ENCODE measurements at regions not wholly inside any gene's neighbourhood (a gene's known extent, or its start where the extent isn't known, plus 50 kb on each side); places are given as distances from the start of the nearest gene placed in this dataset.

DNA sequence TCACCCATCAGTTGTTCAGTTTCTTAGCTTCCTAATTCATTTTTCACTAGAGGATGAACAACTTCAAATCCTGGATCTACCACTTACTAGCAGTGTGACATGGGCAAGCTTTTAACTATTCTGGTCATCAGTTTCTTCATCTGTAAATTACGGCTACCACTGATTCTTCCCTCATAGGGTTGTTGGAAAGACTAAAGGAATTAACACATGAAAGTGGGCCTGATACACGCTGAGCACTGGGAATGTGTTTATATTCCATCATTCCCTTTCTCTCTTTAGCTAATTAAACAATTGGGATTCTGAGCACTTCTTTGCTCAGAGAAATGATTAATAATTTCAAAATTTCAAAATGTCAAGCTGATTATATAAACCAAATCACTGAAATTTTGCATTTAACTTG lies 862.3 kb upstream of the GCFC2 start:
- DNase-seq, result no peak

DNA sequence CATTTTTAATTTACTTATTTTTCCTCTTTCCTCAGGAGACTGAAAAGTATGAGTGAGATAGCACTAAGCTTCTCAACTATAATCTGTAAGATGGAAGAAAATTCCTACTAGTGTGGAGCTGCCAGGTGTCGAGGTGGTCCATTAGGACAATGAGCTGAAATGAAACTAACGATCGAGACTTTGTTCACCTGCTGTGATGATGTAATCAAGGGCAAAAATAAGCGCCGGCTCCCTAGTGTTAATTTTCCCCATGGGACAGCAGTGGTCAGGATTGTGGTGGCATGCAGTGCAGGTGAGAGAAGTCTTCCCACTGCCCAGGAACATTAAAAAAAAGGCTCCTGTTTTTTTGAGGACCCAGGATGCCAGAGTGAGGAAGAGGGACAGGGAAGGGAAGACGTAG lies 859.1 kb upstream of the GCFC2 start:
- no peak for DNase-seq

DNA sequence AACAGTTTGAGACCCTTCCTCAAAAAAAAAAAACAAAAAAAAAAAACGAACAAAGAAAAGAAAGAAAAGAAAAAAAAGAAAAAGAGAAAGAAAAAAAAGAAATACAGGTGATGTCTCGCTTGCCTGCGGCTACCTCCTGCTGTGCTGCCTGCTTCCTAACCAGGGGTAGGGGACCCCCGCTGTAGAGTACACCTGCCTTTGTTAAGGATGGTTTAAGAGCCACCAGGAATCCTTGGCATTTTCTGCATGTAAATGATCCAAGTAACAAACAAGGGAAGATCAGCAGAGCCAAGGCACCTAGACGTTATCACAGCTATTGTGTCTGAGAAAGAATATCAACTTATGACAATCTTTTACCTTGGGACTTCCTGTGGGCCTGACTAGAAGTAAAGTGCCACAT lies 856.8 kb upstream of the GCFC2 start:
- DNase-seq, result no peak

DNA sequence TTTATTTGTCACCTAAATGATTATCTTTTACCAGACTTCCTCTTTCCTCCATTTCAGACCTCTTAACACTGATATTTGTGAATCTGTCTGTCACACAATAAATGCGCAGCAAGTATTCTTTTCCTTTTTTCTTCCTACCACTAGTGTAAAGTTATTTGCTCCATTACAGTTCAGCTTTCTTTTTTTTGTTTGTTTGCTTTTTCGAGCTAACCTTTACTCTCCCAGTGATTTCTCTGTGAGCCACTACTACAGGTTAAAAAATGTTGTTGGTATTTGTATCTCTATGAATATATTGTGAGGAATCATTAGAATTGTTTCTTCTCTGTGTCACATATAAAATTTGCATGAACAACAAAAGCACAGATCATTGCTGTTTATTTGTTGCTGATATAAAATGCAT lies 854.0 kb upstream of the GCFC2 start:
- no peak for DNase-seq

DNA sequence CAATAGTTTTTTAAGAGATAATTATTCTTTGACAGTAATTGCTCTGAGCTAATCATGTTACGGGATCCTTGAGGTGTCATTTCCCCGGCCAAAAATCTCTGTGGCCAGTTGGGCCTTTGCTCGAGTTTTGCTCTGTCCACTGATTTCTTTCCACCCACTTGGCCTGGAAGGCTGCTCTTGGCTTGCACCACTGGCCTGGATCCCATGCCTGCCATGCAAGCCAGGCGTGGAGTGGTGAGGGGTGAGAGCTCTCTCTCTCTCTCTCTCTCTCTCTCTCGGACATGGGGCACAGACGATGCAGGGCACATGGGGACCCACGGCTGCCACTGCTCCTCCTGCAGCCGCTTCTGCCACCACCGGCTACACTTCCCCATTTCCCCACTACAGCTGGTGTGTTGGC lies 853.0 kb upstream of the GCFC2 start:
- DNase-seq, result no peak

DNA sequence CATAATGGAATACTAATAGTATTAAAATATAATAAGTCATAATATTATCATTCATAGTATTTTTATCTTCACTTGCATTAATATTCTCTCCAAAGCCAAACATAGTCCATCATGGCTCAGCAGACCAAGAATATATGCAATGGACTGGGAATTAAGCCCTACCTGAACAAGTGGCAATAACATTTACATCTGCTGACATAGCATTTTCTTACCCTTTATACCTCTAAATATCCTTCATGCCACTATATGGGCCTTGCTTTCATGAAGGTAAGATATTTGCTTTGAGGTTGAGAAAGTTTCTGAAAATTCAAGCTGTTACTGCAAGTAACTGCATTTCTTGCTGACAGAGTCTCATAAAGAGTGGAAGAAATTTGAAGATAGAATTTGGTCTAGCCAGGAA lies 847.4 kb upstream of the GCFC2 start:
- DNase-seq, result no peak

DNA sequence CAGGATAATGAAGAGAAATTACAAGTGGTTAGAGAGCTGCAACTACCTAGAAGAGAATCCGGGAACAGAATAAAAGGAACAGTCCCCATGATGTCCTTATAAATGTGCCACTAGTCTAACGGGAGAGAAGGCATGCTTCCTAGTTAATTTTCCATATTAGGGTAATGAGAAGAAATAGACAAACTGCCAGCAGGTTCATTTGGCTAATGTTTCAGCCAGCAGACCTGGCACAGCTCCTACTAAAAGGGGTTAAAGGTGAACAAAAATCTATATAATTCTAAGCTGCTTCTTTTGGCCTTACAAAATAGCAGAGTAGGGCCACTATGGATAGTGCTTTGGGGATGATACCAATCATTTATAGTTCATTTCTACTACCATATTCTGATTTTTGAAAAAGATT lies 845.3 kb upstream of the GCFC2 start:
- DNase-seq, result no peak

DNA sequence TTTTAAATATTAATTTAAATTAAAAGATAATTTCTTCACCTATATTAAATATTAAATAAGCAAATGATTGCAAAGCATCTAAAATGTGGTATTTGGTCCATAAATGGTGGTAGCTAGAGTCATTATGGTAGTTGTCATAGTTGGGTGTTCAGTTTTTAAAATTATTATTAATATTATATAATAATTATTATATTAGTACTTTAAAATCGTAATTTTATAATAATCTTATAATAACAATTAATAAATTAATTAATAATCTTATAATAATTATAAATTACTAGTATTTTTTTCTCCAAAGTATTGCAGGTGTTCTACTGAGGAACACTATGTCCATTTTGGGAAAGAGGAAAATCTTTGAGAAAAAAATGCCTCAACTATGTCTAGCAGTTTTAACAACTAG lies 835.5 kb upstream of the GCFC2 start:
- DNase-seq, result no peak

DNA sequence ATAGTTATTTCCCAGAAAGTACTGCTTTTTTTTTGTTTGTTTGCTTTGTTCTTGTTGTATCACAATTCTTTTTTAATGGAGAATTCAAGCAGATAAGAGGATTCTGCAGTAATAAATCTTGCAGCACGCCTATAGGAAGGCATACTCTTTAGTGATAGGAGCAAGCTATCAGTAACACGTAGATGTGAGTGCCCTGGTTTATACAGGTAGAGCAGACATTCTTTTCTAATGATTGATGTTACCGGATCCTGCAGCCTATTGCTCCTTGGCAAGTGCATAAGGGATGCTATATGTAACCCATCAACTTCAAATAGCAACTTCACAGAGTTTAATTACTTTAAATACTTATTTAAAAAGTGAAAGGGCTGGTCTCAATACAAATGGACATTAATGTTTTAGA lies 834.2 kb upstream of the GCFC2 start:
- no peak for DNase-seq

DNA sequence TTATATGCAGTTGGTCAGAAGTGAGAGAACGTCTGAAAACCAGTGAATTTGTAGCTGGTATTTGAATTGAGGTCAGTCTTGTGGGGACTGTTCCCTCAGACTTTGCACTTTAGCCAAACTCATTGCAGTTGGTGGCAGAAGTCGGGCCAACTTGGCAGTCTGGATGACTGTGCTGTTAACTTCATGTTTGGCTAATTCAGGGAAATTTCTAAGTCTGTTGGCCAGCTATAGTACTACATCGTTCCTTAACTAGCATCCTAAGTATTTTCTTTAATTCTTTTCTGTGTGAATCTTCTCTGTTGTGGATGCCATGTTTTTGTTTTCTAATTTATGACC lies 806.8 kb upstream of the GCFC2 start:
- DNase-seq, result no peak

DNA sequence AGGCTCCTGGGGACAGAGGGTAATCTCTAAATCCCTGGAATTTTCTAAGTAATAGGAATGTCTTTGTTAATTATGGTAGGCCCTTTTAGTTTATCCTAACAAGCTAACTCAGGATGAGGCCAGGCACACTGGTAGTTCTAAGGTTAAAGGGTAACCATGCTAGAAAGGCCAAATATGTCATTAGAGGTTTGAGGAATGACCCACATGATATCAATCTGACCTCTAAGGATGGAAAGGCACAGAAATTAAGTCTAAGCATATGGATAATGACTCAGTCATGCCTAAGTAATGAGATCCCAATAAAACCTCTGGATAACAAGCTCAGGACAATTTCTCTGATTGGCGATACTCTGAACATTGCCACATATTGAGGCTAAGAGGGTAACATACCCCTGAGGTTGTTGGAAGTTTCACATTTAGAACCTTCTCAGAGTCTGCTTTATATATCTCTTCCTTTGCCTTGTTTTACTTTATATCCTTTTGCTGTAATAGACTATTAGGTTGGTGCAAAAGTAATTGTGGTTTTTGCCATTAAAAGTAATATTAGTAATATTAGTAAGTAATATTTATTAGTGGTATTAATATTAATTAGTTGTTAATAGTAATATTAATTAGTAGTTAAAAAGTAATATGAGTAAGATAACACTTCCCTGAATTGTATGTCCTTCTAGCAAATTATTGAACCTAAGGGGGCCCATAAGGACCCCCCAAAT lies 806.3 kb upstream of the GCFC2 start:
- no peak for DNase-seq

DNA sequence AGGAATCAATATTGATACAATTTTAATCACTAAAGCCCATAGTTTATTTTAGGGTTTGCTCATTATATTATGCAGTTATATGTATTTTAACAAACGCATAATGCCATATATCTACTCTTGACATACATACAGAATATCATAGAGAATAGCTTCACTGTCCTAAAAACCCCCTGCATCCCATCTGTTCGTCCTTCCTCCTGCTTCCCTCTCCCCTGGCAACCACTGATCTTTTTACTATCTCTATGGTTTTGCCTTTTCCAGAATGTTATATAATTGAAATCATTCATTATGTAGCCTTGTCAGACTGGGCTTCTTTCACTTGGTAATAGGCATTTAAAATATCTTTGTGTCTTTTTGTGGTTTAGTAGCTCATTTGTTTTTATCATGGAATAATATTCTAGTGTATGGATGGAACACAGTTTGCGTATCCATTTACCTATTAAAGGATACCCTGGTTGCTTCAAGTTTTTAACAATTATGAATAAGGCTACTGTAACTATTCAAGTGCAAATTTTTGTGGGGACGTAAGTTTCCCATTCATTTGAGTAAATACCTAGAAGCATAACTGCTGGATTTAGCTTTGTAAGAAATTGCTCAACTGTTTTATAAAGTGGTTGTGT lies 801.6 kb upstream of the GCFC2 start:
- no peak for DNase-seq

DNA sequence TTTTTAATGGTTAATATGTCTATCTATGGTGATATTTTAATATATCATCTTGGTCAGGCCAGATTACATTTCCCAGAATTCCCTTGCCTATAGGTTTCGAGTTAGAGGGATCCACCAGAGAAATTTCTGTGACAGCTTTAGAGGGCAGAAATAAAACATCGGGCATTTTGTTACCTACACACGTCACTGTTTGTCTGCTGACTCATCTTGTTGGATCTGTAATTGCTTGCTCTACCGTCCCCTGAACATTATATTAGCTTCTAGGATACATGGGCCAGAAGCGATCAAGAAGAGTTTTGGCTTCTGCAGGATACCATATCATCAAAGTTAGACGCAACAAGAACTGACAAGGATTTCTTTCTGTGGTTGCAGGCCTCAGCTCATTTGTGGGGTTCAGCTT lies 795.8 kb upstream of the GCFC2 start:
- no peak for DNase-seq

DNA sequence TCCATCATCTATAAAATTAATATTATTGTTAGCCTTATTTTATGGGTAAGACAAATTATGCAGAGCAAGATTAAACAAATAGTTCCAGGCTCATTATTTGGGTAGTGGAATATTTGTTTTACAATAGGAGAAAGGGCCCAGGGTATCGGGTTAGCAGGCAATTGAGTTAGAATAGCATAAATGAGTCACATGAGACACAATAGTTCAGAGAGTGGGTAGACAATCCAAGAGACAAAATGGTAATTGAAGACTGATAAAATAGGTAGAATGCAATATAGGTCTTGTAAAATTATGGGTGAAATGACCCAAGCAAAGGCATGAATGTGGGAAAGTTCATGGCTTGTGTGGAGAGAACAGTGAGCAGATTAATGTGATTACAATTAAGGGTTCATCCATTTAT lies 790.9 kb upstream of the GCFC2 start:
- no peak for DNase-seq

DNA sequence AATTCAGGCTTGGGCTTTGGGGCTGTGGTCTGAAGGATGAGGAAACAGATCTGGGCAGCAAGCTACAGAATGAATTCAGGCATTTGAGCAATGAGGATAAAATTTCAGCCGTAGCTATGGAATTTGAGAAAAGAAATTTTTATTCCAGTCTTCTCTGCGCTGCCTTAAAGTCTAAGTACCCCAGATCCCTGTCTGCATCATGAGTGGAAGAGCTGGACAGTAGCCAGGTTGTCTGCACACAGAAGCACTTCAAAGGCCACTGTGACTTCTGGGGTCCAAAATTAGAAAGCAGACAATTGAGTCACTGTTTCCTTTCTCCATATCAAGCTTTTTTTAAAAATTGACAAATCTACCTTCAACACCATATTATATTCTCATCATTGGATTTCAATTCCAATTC lies 787.6 kb upstream of the GCFC2 start:
- no peak for DNase-seq

DNA sequence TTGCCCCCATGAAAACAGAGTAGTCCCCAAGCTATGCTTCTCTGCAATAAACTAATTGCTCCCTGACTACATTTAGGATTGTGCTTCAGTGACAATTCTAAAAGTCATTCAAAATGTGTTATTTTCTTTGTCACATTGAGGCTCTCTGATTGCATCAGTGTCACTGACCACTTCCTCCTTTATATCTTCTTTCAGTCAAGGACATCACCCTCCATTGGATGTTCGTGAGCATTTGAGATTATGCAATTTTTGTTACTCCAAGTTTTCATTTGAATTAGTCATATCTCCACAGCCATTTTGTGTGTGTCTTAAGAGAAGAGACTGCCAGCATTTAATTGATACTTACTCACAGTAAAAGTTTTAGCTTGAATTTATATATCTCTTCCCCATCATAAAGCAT lies 780.8 kb upstream of the GCFC2 start:
- peak; percentile 26 to 56 for DNase-seq

DNA sequence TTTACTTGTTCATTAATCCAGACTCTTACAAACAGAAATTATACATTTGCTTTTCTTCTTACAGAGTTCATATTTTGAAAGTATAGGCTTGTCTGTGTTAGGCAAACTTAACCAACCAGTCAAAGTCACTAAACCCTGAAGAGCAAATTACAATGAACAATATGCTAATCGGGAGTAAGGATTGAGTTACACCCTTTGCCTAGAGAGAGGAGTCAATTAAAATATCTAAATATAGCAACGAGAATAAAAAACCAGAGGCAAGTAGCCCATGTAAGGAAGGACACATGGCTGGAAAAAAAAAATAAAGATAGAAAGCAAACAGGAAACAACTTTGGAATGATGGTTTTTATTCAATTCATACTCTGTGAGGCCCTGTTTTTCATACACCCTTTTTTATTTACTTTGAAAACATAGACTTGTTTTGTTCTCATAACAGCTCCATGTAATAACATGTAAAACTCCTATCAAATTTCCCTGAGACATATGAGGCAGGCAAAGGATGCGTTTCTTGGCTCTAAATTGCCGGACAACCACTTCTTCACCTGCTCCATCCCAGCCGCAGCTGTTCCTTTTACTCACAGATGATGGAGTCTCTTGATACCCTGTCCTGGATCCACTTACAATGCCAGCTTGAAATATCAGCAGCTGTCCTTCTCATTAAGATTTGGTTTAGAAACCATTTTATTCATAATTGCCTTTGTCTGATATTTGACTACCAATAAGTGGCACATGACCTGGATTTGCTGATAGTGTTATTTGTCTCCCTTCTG lies 767.7 kb upstream of the GCFC2 start:
- no peak for DNase-seq

DNA sequence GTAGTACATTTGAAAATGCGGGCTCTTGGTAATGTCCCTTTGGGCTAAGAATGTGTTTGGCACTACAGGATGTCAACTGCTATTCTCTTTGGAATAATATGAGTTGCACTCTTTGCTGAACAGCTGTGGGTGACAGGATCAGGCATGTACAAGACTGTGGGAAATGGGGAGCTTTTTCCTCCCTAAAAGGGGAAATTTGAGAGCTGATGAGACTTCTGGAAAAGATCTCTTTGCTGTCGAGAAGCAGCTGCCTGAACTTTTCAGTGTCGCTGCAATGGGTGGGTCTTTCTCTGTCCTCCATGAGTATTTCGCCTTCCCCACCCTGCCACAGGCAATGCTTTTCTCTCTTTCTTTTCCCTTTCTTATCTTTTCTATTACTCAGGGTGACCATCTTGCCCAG lies 762.2 kb upstream of the GCFC2 start:
- no peak for DNase-seq

DNA sequence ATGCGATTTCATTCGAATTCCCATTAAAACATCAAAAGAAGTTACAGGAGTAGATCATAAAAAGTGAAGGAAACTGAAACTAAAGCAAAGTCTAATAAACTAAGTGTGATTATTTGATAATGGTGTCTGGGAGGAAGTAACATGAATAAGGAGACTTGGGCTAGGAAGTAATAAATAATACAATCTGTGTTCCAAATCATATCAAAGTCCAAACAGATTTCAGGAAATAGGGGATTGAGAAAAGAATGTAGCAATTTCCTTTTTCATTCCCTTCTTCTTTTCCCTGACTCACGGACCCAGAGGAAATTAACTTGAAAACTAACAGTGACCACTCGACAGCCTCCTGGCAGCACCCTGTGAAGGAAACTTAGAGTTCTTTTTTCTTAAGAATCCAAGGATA lies 758.4 kb upstream of the GCFC2 start:
- no peak for DNase-seq

DNA sequence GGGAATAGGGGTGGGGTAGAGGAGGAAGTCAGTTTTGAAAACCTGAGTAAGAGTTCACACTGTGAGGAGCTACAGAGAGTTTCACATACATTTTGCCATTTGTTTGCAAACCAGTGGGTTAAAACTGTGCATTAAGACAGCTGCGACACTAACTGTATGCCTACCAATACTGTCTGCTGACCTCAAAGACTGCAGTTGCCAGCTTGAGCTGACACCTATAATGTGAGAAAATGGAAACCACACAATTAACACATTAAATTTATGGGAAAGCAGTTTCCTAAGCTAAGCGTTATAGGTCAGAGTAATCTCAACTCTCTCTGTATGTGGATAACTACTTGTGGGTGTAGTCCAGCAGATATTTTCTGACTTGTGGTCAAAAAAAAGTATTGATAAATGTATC lies 756.6 kb upstream of the GCFC2 start:
- DNase-seq, result no peak

DNA sequence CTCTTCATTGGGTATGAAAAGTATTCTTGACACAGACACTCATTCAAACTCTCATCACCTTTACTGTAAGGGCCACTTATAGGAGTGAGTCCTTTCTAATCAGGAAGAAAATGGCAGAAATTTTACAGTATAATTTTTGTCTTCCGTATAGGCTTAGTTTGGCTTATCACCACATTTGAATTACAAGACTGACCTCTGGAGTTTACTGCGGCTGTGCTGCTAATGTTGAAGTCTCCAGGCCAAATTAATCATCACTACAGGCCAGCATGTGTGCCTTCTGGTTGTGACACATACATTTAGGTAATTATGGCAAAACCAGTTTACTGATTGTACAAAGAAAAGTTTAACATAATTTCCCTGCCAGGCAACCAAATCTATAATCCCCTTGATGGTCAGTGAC lies 753.6 kb upstream of the GCFC2 start:
- no peak for DNase-seq

DNA sequence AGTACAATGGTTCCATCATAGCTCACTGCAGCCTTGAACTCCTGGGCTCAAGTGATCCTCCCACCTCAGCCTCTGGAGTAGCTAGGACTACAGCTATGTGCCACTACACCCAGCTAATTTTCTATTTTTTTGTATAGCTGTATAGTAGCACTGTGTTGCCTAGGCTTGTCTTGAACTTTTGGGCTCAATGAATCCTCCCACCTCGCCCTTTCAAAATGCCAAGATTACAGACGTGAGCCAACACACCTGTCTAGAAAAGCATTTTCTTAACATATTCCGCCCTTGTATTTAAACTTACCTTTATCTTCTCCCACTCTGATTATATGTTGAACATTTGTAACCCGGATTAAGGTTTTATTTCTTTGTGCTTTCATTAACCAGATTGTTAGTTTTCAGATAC lies 750.7 kb upstream of the GCFC2 start:
- DNase-seq, result no peak

DNA sequence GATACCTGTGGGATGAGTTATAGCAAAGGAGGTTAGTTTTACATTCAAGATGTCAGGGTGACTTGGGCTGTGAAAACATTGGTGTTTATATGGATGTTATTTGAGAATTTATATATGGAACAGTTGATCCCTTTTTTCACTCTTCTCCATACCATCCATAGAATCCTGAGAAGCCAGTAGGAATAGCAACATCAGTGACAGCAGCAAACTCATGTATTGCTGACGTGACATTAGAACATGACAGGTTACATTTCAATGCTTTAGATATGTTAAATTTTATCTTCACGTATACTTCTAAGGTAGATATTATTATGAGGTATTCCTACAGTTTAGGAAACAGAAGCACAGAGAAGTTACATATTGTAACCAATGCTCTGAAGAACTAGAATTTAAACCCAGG lies 745.2 kb upstream of the GCFC2 start:
- DNase-seq, result no peak

DNA sequence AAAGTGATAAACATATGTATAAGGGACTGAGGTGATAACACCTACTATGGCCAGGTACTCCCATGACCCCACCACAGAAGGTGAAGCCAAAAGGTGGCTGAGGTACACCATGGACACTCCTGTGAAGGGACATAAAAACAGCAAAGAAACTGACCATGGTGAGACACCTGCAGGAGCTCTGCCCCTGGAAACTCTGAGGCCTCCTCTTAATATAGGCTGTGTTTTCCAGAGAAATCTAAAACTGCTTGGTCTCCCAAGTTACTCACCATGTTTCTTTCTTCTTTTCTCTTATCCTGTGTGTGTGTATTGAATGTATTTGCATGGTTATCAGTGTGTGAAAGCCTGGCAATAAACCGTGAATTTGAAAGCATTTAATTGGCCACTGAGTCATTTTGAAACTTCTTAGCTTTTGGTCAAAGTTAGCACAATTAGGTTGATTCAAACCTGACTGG lies 739.3 kb upstream of the GCFC2 start:
- no peak for DNase-seq

DNA sequence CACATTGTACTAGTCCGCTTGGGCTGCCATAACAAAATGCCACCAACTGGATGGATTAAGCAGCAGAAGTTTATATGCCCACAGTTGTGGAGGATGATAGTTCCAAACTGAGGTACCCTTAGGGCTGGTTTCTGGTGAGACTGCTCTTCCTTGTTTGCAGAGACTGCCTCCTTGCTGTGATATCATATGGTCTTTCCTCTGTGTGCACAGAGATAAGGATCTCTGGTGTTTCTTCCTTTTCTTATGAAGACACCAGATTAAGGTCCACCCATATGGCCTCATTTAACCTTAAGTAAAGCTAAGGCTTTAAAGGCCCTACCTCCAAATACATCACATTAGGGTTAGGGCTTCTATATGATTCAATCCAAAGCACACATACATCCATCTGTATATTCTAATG lies 738.2 kb upstream of the GCFC2 start:
- DNase-seq, result peak; percentile 4 to 12

Measured in Kasumi-1 (cell line).